GM11168 (cell line): ENCODE measurements at regions not wholly inside any gene's neighbourhood (a gene's known extent, or its start where the extent isn't known, plus 50 kb on each side); places are given as distances from the start of the nearest gene placed in this dataset.

Experiments used
- in situ Hi-C: fragments of 300-500 bp; cut with MboI; formaldehyde crosslinking; loops from one replicate; pipeline ENCODE4 v1.12.0; 2022; ENCODE audit warnings: low sequenced_read_pairs; ENCODE audit not compliant: unreplicated experiment

GRCh38 chr2:71926876-71927756 is 220.5 kb downstream of the CYP26B1 start:
- in situ Hi-C loops = no loop called here

GRCh38 chr2:71926089-71926447 is 221.6 kb downstream of the CYP26B1 start:
- in situ Hi-C loops = no loop called here

GRCh38 chr2:71925268-71926088 is 222.2 kb downstream of the CYP26B1 start:
- in situ Hi-C loops = no loop called here

- in situ Hi-C loops = loop anchor here (25.0 kb wide), 1 partner anchor 688 kb away; no protein-coding TSS in a partner anchor
Observed at GRCh38 chr2:71923887-71924533, 223.7 kb downstream of the CYP26B1 start.

GRCh38 chr2:71923143-71923525 is 224.5 kb downstream of the CYP26B1 start:
- in situ Hi-C loops = loop anchor here (25.0 kb wide), 1 partner anchor 689 kb away; no protein-coding TSS in a partner anchor

- in situ Hi-C loops = loop anchor here (25.0 kb wide), 1 partner anchor 690 kb away; no protein-coding TSS in a partner anchor
Observed at GRCh38 chr2:71922499-71923142, 225.0 kb downstream of the CYP26B1 start.

GRCh38 chr2:71922091-71922490 is 225.6 kb downstream of the CYP26B1 start:
- in situ Hi-C loops = loop anchor here (25.0 kb wide), 1 partner anchor 690 kb away; no protein-coding TSS in a partner anchor

GRCh38 chr2:71920819-71921218 is 226.8 kb downstream of the CYP26B1 start:
- in situ Hi-C loops = loop anchor here (25.0 kb wide), 1 partner anchor 691 kb away; no protein-coding TSS in a partner anchor

- in situ Hi-C loops = loop anchor here (25.0 kb wide), 1 partner anchor 693 kb away; no protein-coding TSS in a partner anchor
Observed at GRCh38 chr2:71919708-71920107, 228.0 kb downstream of the CYP26B1 start.

GRCh38 chr2:71910277-71910676 is 237.4 kb downstream of the CYP26B1 start:
- in situ Hi-C loops = loop anchor here (25.0 kb wide), 1 partner anchor 702 kb away; no protein-coding TSS in a partner anchor

GRCh38 chr2:71908798-71909197 is 238.9 kb downstream of the CYP26B1 start:
- in situ Hi-C loops = loop anchor here (25.0 kb wide), 1 partner anchor 704 kb away; no protein-coding TSS in a partner anchor

GRCh38 chr2:71907503-71907902 is 240.2 kb downstream of the CYP26B1 start:
- in situ Hi-C loops = loop anchor here (25.0 kb wide), 1 partner anchor 705 kb away; no protein-coding TSS in a partner anchor

- in situ Hi-C loops = loop anchor here (25.0 kb wide), 1 partner anchor 706 kb away; no protein-coding TSS in a partner anchor
Observed at GRCh38 chr2:71906357-71906973, 241.2 kb downstream of the CYP26B1 start.

GRCh38 chr2:71905205-71905604 is 242.5 kb downstream of the CYP26B1 start:
- in situ Hi-C loops = loop anchor here (25.0 kb wide), 1 partner anchor 707 kb away; no protein-coding TSS in a partner anchor

- in situ Hi-C loops = loop anchor here (25.0 kb wide), 1 partner anchor 708 kb away; no protein-coding TSS in a partner anchor
Observed at GRCh38 chr2:71903841-71904240, 243.8 kb downstream of the CYP26B1 start.

- in situ Hi-C loops = loop anchor here (25.0 kb wide), 1 partner anchor 711 kb away; no protein-coding TSS in a partner anchor
Observed at GRCh38 chr2:71901466-71901865, 246.2 kb downstream of the CYP26B1 start.

- in situ Hi-C loops = no loop called here
Observed at GRCh38 chr2:71898851-71899681, 248.6 kb downstream of the CYP26B1 start.

- in situ Hi-C loops = no loop called here
Observed at GRCh38 chr2:71898375-71898774, 249.3 kb downstream of the CYP26B1 start.
